Trophoblast cell (in vitro differentiated cells and primary cell): ENCODE measurements at regions not wholly inside any gene's neighbourhood (a gene's known extent, or its start where the extent isn't known, plus 50 kb on each side); places are given as distances from the start of the nearest gene placed in this dataset.

Experiments used
- DNase-seq, 2 donors: peaks; one replicate each; pipeline ENCODE4 v3.0.0-alpha.2; 2016
- H2AFZ ChIP-seq: 2 replicates; pipeline ENCODE4 v1.6.1; 2013; ENCODE audit warnings: low read length, moderate library complexity, mild to moderate bottlenecking; ENCODE audit not compliant: insufficient read depth, poor library complexity
- H2AK5ac ChIP-seq: 2 replicates; pipeline ENCODE4 v1.6.1; 2013; ENCODE audit warnings: mild to moderate bottlenecking, low read length
- H2BK120ac ChIP-seq: 2 replicates; pipeline ENCODE4 v1.6.1; 2013; ENCODE audit warnings: low read length, mild to moderate bottlenecking, moderate library complexity; ENCODE audit not compliant: insufficient read depth, poor library complexity
- H2BK12ac ChIP-seq: 2 replicates; pipeline ENCODE4 v1.6.1; 2013; ENCODE audit warnings: mild to moderate bottlenecking, low read length, moderate library complexity
- H2BK5ac ChIP-seq: 2 replicates; pipeline ENCODE4 v1.6.1; 2013; ENCODE audit warnings: low read length, low read depth, moderate library complexity, mild to moderate bottlenecking; ENCODE audit not compliant: poor library complexity
- H3K14ac ChIP-seq: 2 replicates; pipeline ENCODE4 v1.6.1; 2013; ENCODE audit warnings: mild to moderate bottlenecking, low read length
- H3K18ac ChIP-seq: 2 replicates; pipeline ENCODE4 v1.6.1; 2013; ENCODE audit warnings: mild to moderate bottlenecking, low read length
- H3K23ac ChIP-seq: 2 replicates; pipeline ENCODE4 v1.6.1; 2013; ENCODE audit warnings: low read length
- H3K27ac ChIP-seq: 2 replicates; pipeline ENCODE4 v1.5.1; 2013; ENCODE audit warnings: low read depth, mild to moderate bottlenecking, inconsistent platforms, low read length, moderate library complexity
- H3K27me3 ChIP-seq: 2 replicates; pipeline ENCODE4 v1.6.1; 2013; ENCODE audit warnings: inconsistent platforms, mild to moderate bottlenecking, low read length, moderate library complexity; ENCODE audit not compliant: insufficient read depth
- H3K36me3 ChIP-seq, 2 experiments: 1 replicate in 1 of 2; 2 replicates in 1 of 2; pipeline ENCODE4 v1.6.1; 2013; ENCODE audit warnings: low read length in 2 of 2, mild to moderate bottlenecking in 2 of 2, moderate library complexity in 1 of 2; ENCODE audit not compliant: insufficient read depth in 2 of 2, control insufficient read depth in 1 of 2
- H3K4ac ChIP-seq: 2 replicates; pipeline ENCODE4 v1.6.1; 2013; ENCODE audit warnings: low read depth, mild to moderate bottlenecking, low read length, moderate library complexity
- H3K4me1 ChIP-seq, 2 experiments: 1 replicate in 1 of 2; 2 replicates in 1 of 2; pipeline ENCODE4 v1.6.1; 2013; ENCODE audit warnings: low read length in 2 of 2, mild to moderate bottlenecking in 2 of 2, moderate library complexity in 1 of 2; ENCODE audit not compliant: insufficient read depth in 2 of 2, control insufficient read depth in 1 of 2
- H3K4me2 ChIP-seq: 2 replicates; pipeline ENCODE4 v1.6.1; 2013; ENCODE audit warnings: inconsistent platforms, mild to moderate bottlenecking, low read length, moderate library complexity
- H3K4me3 ChIP-seq: 2 replicates; pipeline ENCODE4 v1.5.1; 2013; ENCODE audit warnings: mild to moderate bottlenecking, low read depth, low read length, inconsistent platforms
- H3K79me1 ChIP-seq: one replicate; pipeline ENCODE4 v1.6.1; 2013; ENCODE audit warnings: low read length
- H3K79me2 ChIP-seq: 2 replicates; pipeline ENCODE4 v1.6.1; 2013; ENCODE audit warnings: low read length, mild to moderate bottlenecking; ENCODE audit not compliant: control insufficient read depth, insufficient read depth, poor library complexity
- H3K9ac ChIP-seq: 2 replicates; pipeline ENCODE4 v1.6.1; 2013; ENCODE audit warnings: mild to moderate bottlenecking, low read length
- H3K9me3 ChIP-seq: 2 replicates; pipeline ENCODE4 v1.6.1; 2013; ENCODE audit warnings: low read depth, mild to moderate bottlenecking, control low read depth, inconsistent platforms, low read length; ENCODE audit not compliant: insufficient read depth
- H4K12ac ChIP-seq: 2 replicates; pipeline ENCODE4 v1.6.1; 2013; ENCODE audit warnings: low read depth, mild to moderate bottlenecking, low read length, moderate library complexity
- H4K8ac ChIP-seq: 2 replicates; pipeline ENCODE4 v1.6.1; 2013; ENCODE audit warnings: low read depth, mild to moderate bottlenecking, low read length, moderate library complexity
- H4K91ac ChIP-seq: one replicate; pipeline ENCODE4 v1.6.1; 2013; ENCODE audit warnings: low read depth, mild to moderate bottlenecking, low read length, moderate library complexity
- WGBS: extraction: QIAGEN DNeasy Blood & Tissue Kit; methylation state at CpG from one replicate; pipeline ENCODE4 v1.1.7; 2013; ENCODE audit warnings: missing lambda C conversion rate; ENCODE audit not compliant: insufficient read length, insufficient coverage; ENCODE audit errors: extremely low coverage; 5-methylcytosine and 5-hydroxymethylcytosine counted together

- DNase-seq: no peak
- H3K4me3 ChIP-seq: no peak overlapping the region
- no peak overlapping the region for H3K4ac ChIP-seq
- no peak overlapping the region for H2AK5ac ChIP-seq
- no peak overlapping the region for H2BK5ac ChIP-seq
- no peaks in the 10 kb centered on the region for H3K36me3 ChIP-seq
- H3K23ac ChIP-seq: no peak overlapping the region
- H2AFZ ChIP-seq: no peak overlapping the region
- H4K8ac ChIP-seq: no peak overlapping the region
- H3K18ac ChIP-seq: no peak overlapping the region
- H3K9me3 ChIP-seq: no peaks in the 10 kb centered on the region
- H3K79me2 ChIP-seq: no peaks in the 10 kb centered on the region
- H3K27ac ChIP-seq: no peak overlapping the region
- no peak overlapping the region for H4K12ac ChIP-seq
- H2BK12ac ChIP-seq: no peak overlapping the region
- no peak overlapping the region for H4K91ac ChIP-seq
- H3K4me2 ChIP-seq: no peak overlapping the region
- no CpG with 5 or more reads among the region's 7 CpGs for WGBS
- H3K14ac ChIP-seq: no peak overlapping the region
- no peak overlapping the region for H2BK120ac ChIP-seq
- no peaks in the 10 kb centered on the region for H3K79me1 ChIP-seq
- no peaks in the 10 kb centered on the region for H3K27me3 ChIP-seq
- no peaks in the 10 kb centered on the region for H3K4me1 ChIP-seq
- H3K9ac ChIP-seq: no peak overlapping the region
Observed at GRCh38 chrX:39327255-39327654, 526.0 kb downstream of the MID1IP1 start.

- WGBS: no CpG with 5 or more reads among the region's 1 CpG
- no peak overlapping the region for H3K4ac ChIP-seq
- H3K23ac ChIP-seq: no peak overlapping the region
- no peak overlapping the region for H4K8ac ChIP-seq
- no peak overlapping the region for H3K27ac ChIP-seq
- H2BK5ac ChIP-seq: no peak overlapping the region
- H3K36me3 ChIP-seq: no peaks in the 10 kb centered on the region
- no peaks in the 10 kb centered on the region for H3K79me2 ChIP-seq
- no peak overlapping the region for H2AFZ ChIP-seq
- no peaks in the 10 kb centered on the region for H3K9me3 ChIP-seq
- no peak overlapping the region for H4K91ac ChIP-seq
- no peak overlapping the region for H2BK12ac ChIP-seq
- H3K9ac ChIP-seq: no peak overlapping the region
- H3K4me1 ChIP-seq: no peaks in the 10 kb centered on the region
- no peak overlapping the region for H3K4me3 ChIP-seq
- no peak for DNase-seq
- H2AK5ac ChIP-seq: no peak overlapping the region
- no peak overlapping the region for H4K12ac ChIP-seq
- no peaks in the 10 kb centered on the region for H3K79me1 ChIP-seq
- no peaks in the 10 kb centered on the region for H3K27me3 ChIP-seq
- H3K18ac ChIP-seq: no peak overlapping the region
- no peak overlapping the region for H3K14ac ChIP-seq
- H3K4me2 ChIP-seq: no peak overlapping the region
- H2BK120ac ChIP-seq: no peak overlapping the region
Observed at GRCh38 chrX:39327705-39328104, 526.4 kb downstream of the MID1IP1 start.

GRCh38 chrX:39328661-39329060 is 527.4 kb downstream of the MID1IP1 start:
- Histone ChIP-seq H3K9ac (no peak overlapping the region), H3K27me3 (no peaks in the 10 kb centered on the region), H3K27ac (no peak overlapping the region), H2AK5ac (no peak overlapping the region), H4K8ac (no peak overlapping the region), H3K14ac (no peak overlapping the region), H4K12ac (no peak overlapping the region), H3K36me3 (no peaks in the 10 kb centered on the region), H2AFZ (no peak overlapping the region), H3K4ac (no peak overlapping the region), H3K4me1 (no peaks in the 10 kb centered on the region), H3K4me3 (no peak overlapping the region), H3K23ac (no peak overlapping the region), H2BK12ac (no peak overlapping the region), H2BK120ac (no peak overlapping the region), H4K91ac (no peak overlapping the region), H3K18ac (no peak overlapping the region), H3K79me2 (no peaks in the 10 kb centered on the region), H3K9me3 (no peaks in the 10 kb centered on the region), H3K79me1 (no peaks in the 10 kb centered on the region), H2BK5ac (no peak overlapping the region), H3K4me2 (no peak overlapping the region)
- no peak for DNase-seq
- no CpG with 5 or more reads among the region's 4 CpGs for WGBS

- H3K27me3 ChIP-seq: no peaks in the 10 kb centered on the region
- no peaks in the 10 kb centered on the region for H3K9me3 ChIP-seq
- H3K23ac ChIP-seq: no peak overlapping the region
- H3K4me1 ChIP-seq: no peaks in the 10 kb centered on the region
- H3K18ac ChIP-seq: no peak overlapping the region
- H4K12ac ChIP-seq: no peak overlapping the region
- H3K79me2 ChIP-seq: no peaks in the 10 kb centered on the region
- no peak overlapping the region for H4K8ac ChIP-seq
- H3K4me3 ChIP-seq: no peak overlapping the region
- H2AK5ac ChIP-seq: no peak overlapping the region
- H3K9ac ChIP-seq: no peak overlapping the region
- 100% methylated on average over 1 of the region's 4 CpGs for whole genome bisulfite sequencing
- H3K14ac ChIP-seq: no peak overlapping the region
- no peak overlapping the region for H3K4ac ChIP-seq
- H2BK5ac ChIP-seq: no peak overlapping the region
- H3K79me1 ChIP-seq: no peaks in the 10 kb centered on the region
- H3K4me2 ChIP-seq: no peak overlapping the region
- H4K91ac ChIP-seq: no peak overlapping the region
- H3K27ac ChIP-seq: no peak overlapping the region
- H3K36me3 ChIP-seq: no peaks in the 10 kb centered on the region
- H2BK120ac ChIP-seq: no peak overlapping the region
- H2AFZ ChIP-seq: no peak overlapping the region
- no peak for DNase-seq
- H2BK12ac ChIP-seq: no peak overlapping the region
Observed at GRCh38 chrX:39331082-39331704, 529.9 kb downstream of the MID1IP1 start.
